GM21381 (cell line): ENCODE measurements at regions not wholly inside any gene's neighbourhood (a gene's known extent, or its start where the extent isn't known, plus 50 kb on each side); places are given as distances from the start of the nearest gene placed in this dataset.

ENCODE experiments used
- ATAC-seq: cut with Tn5 transposase; IDR thresholded peaks from one replicate; pipeline ENCODE4 v1.9.1; 2021; ENCODE audit warnings: mild to moderate bottlenecking, moderate library complexity; ENCODE audit not compliant: unreplicated experiment

DNA sequence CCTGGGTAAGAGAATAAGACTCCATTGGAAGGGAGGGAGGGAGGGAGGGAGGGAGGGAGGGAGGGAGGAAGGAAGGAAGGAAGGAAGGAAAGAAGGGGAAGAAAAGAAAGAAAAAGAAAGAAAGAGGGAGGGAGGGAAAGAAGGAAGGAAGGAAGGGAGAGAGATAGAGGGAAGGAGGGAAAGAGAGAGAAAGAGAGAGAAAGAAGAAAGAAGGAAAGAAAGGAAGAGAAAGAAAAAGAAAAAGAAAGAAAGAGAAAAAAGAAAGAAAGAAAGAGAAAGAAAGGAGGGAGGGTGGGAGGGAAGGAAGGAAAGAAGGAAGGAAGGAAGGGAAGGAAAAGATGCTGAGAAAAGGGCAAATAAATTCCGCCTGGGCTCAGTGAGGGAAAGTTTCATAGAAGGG lies 74.7 kb upstream of the IFNAR2 start:
- no peak for ATAC-seq

DNA sequence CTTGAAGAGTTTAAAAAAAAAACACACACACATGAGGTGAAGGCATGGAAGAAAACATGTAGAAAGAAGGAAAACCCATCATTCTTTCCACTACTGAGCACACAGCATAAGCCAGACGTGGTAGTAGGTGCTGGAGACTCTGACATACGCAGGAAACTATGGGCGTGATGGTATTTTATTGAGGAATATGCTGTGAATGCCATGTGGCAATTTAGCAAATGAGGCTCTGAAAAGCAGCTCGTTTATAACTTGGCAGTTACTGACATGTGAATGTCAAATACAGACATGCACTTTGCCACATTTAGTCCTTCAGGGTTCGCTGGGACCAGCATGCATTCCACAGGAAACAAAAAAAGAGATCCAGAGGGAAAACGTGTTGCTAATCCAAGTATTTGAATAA lies 74.3 kb upstream of the IFNAR2 start:
- no peak for ATAC-seq

DNA sequence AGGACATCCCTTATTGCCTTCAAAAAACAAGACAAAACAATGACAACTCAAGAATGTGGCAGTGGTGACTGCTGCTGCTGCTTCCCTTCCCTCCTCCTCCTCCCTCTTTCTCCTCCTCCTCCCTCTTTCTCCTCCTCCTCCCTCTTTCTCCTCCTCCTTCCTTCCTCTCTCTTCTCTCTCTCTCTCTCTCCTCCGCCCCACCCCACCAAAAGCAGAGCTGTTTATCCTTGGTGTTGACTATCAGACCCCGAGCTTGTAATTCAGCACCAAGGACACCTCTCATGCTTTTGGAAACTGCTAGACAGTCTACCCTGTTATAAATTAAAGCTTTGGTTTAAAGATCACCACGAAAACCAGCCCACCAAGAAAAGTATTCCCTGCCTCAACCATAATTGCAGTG lies 72.4 kb upstream of the IFNAR2 start:
- ATAC-seq = no peak

DNA sequence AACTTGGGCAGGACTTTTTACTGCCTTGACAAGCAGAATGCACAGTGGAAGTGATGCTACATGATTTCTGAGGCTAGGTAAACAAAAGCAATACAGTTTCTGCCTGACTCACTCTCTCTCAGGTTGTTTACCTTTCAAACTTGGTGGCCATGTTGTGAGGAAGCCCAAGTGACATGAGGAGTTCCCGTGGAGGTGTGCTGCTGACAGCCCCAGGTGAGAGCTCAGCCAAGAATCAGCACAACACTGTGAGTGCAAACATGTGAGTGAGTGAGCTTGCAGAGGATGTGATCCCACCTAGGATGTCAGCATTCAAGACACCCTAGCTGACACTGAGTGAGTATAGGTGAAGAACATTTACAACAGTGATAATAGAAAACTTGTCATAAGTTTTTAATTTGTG lies 71.1 kb upstream of the IFNAR2 start:
- ATAC-seq = no peak

DNA sequence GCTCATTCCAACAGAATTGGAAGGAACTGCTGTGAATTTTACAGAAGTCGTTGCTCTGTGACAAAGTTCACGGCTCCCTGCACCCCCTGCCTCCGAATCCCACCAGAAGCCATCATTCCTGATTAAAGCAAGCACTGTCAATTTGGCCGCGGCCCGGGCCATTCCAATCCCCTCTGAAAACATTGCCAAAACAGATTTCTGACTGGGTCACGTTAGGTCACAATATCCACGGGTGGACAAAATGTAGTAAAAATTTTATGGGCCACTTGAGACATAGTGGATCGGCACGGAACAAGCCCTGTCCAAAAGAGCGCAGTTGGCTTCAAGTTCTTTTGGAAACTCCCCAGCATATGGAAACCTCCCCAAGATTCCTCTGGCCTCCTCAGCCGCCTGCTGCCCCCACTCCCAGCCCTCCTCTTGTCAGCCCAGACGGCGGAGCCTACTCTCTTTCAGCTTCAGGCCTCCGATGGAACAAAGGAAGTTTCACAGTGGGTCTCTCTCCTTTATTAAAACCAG lies 67.2 kb upstream of the IFNAR2 start:
- no peak for ATAC-seq

DNA sequence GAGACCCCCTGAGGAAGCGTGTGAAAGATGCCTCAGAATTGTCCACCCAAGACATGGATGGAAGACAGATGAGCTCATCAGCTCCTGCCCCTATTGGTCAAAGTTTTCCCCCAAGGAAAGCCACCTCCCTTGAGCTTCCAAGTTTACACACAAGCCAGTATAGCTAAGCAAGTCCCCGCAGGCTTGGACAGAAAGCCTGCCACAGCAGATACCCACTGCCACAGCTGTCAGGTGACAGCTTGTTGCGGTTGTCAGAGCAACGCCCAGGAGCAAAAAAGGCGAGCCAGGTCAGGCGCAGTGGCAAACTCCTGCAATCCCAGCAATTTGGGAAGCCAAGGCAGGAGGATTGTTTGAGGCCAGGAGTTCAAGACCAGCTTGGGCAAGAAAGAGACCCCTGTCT lies 60.9 kb upstream of the IFNAR2 start:
- no peak for ATAC-seq

DNA sequence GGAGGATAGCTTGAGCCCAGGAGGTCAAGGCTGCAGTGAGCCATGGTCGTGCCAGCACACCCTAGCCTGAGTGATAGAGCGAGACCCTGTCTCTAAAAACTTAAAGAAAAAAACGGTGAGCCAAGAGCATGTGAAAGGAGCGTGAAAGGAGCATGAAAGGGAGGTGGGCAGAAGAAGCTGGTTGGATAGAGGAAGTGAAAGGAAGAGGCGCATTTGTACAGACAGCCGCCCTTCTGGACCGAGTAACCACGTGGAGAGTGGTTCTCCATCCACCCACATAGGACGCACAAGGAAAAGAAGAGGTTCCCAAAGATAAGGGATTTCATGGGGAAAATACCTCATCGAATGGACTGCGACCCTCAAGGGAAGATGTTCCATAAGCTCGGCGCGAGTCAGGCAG lies 60.4 kb upstream of the IFNAR2 start:
- ATAC-seq = no peak

DNA sequence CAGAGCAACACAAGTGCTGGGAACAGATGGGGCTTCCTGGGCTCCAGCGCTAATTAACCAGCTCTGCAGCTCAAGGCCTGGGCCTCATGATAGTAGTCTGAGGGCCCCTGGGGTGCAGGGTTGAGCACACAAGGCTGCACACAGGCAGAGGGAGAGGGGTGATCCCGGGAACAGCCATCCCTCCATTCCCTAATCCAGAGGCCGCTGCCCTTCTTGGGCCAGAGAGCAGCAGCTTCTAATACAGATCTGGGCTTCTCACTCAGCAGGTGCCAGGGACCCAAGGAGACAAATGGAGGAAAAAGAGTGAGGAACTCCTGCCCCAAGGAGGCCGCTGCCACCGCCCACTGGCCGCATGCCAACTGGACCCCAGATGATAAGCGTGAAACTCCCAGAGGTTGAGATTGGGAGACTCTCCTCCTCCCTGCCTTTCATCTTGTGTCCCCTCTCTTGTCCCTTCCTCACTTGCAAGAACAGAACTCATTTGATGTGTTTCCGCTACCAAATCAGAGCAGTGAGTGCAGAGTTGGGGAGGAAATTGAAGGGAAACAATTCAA lies 58.0 kb upstream of the IFNAR2 start:
- ATAC-seq = no peak

DNA sequence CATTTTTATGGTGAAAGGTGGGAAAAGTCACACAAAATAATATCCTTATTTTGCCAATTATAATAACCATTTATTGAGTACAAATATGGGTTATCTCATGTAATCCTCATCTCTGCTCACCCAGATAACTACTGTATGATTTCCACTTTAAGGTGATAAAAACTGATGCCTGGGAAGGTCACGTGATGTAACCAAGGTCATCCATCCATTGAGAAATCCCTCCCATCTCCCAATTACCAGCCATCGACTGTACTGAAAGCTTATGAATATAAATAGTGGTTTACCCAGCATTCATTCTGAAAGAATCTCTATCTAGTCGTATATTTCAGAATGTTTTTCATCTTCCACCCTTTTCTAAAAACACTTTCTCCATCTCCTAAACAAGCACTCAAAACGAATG lies 55.0 kb upstream of the IFNAR2 start:
- no peak for ATAC-seq
